KOPT-K1 (cell line): ENCODE measurements at regions not wholly inside any gene's neighbourhood (a gene's known extent, or its start where the extent isn't known, plus 50 kb on each side); places are given as distances from the start of the nearest gene placed in this dataset.

Experiments
- H3K27ac ChIP-seq: fragments of 200-600 bp; sonication (generic); 2 replicates; pipeline ENCODE4 v1.5.1; 2016; ENCODE audit warnings: antibody characterized with exemption, mild to moderate bottlenecking, low read depth, low read length; ENCODE audit not compliant: poor library complexity, severe bottlenecking
- H3K36me3 ChIP-seq: fragments of 200-600 bp; sonication (generic); 2 replicates; pipeline ENCODE4 v1.5.1; 2017; ENCODE audit warnings: antibody characterized with exemption, mild to moderate bottlenecking, low read length, moderate library complexity; ENCODE audit not compliant: insufficient read depth
- H3K9me3 ChIP-seq: fragments of 200-600 bp; sonication (generic); 2 replicates; pipeline ENCODE4 v1.5.1; 2017; ENCODE audit warnings: antibody characterized with exemption, low read length, mild to moderate bottlenecking; ENCODE audit not compliant: insufficient read depth, poor library complexity, severe bottlenecking

GRCh38 chr18:78713069-78713468, 266.5 kb upstream of the SALL3 start:
- H3K9me3 ChIP-seq, result peaks cover 9% of the 10 kb centered on the region
- no peak overlapping the region for H3K27ac ChIP-seq
- H3K36me3 ChIP-seq, result no peaks in the 10 kb centered on the region

GRCh38 chr18:78713726-78714125, 265.9 kb upstream of the SALL3 start:
- H3K36me3 ChIP-seq, result no peaks in the 10 kb centered on the region
- no peak overlapping the region for H3K27ac ChIP-seq
- peaks cover 3% of the 10 kb centered on the region for H3K9me3 ChIP-seq

- Histone ChIP-seq H3K36me3 (no peaks in the 10 kb centered on the region), H3K27ac (no peak overlapping the region), H3K9me3 (no peaks in the 10 kb centered on the region)
Measured at GRCh38 chr18:78716022-78716421, 263.6 kb upstream of the SALL3 start.

- no peaks in the 10 kb centered on the region for H3K36me3 ChIP-seq
- no peaks in the 10 kb centered on the region for H3K9me3 ChIP-seq
- H3K27ac ChIP-seq, result no peak overlapping the region
Measured at GRCh38 chr18:78716581-78716980, 263.0 kb upstream of the SALL3 start.

GRCh38 chr18:78717051-78717765, 262.4 kb upstream of the SALL3 start:
- H3K9me3 ChIP-seq, result no peaks in the 10 kb centered on the region
- no peak overlapping the region for H3K27ac ChIP-seq
- H3K36me3 ChIP-seq, result no peaks in the 10 kb centered on the region

- Histone ChIP-seq H3K36me3 (no peaks in the 10 kb centered on the region), H3K27ac (no peak overlapping the region), H3K9me3 (no peaks in the 10 kb centered on the region)
Measured at GRCh38 chr18:78717766-78718150, 261.9 kb upstream of the SALL3 start.

- H3K9me3 ChIP-seq, result no peaks in the 10 kb centered on the region
Measured at GRCh38 chr18:78719821-78720220, 259.8 kb upstream of the SALL3 start.

GRCh38 chr18:78720456-78721237, 259.0 kb upstream of the SALL3 start:
- H3K36me3 ChIP-seq, result no peaks in the 10 kb centered on the region
- no peaks in the 10 kb centered on the region for H3K9me3 ChIP-seq
- H3K27ac ChIP-seq, result no peak overlapping the region

More at GRCh38 chr18:78719821-78720220, 259.8 kb upstream of the SALL3 start:
- no peak overlapping the region for H3K27ac ChIP-seq
- no peaks in the 10 kb centered on the region for H3K36me3 ChIP-seq

- H3K27ac ChIP-seq, result no peak overlapping the region
- H3K36me3 ChIP-seq, result no peaks in the 10 kb centered on the region
- H3K9me3 ChIP-seq, result no peaks in the 10 kb centered on the region
Measured at GRCh38 chr18:78721238-78721875, 258.3 kb upstream of the SALL3 start.

- no peaks in the 10 kb centered on the region for H3K9me3 ChIP-seq
- no peak overlapping the region for H3K27ac ChIP-seq
- H3K36me3 ChIP-seq, result no peaks in the 10 kb centered on the region
Measured at GRCh38 chr18:78721981-78722380, 257.6 kb upstream of the SALL3 start.

GRCh38 chr18:78722386-78722785, 257.2 kb upstream of the SALL3 start:
- Histone ChIP-seq H3K36me3 (no peaks in the 10 kb centered on the region), H3K27ac (no peak overlapping the region), H3K9me3 (no peaks in the 10 kb centered on the region)

GRCh38 chr18:78722929-78723710, 256.5 kb upstream of the SALL3 start:
- Histone ChIP-seq H3K9me3 (no peaks in the 10 kb centered on the region), H3K27ac (no peak overlapping the region), H3K36me3 (no peaks in the 10 kb centered on the region)

GRCh38 chr18:78724214-78724914, 255.3 kb upstream of the SALL3 start:
- Histone ChIP-seq H3K9me3 (no peaks in the 10 kb centered on the region), H3K36me3 (no peaks in the 10 kb centered on the region), H3K27ac (no peak overlapping the region)

- Histone ChIP-seq H3K36me3 (no peaks in the 10 kb centered on the region), H3K9me3 (no peaks in the 10 kb centered on the region), H3K27ac (no peak overlapping the region)
Measured at GRCh38 chr18:78725426-78725825, 254.2 kb upstream of the SALL3 start.
